Calu3 (cell line): ENCODE measurements at regions not wholly inside any gene's neighbourhood (a gene's known extent, or its start where the extent isn't known, plus 50 kb on each side); places are given as distances from the start of the nearest gene placed in this dataset.

Experiments used
- BruUV-seq: library from RNA; stranded (reverse); fragments of 400-500 nt; replicated peaks from 2 replicates; lab custom pipeline; 2021; lab: Mats Ljungman, UMichigan
- CTCF ChIA-PET: fragments of 300-600 bp; sonication (Branson Sonifier 250); formaldehyde crosslinking; loops from one replicate; lab custom pipeline; 2022; ENCODE audit warnings: antibody characterized with exemption; lab: Charles Lee
- DNase-seq: peaks from one replicate; pipeline ENCODE4 v3.0.0; 2022
- H3K27ac Mint-ChIP-seq: one replicate; pipeline ENCODE4 v1.8.0; 2022; ENCODE audit warnings: mixed read lengths; ENCODE audit not compliant: unreplicated experiment
- H3K27me3 Mint-ChIP-seq: one replicate; pipeline ENCODE4 v1.8.0; 2022; ENCODE audit warnings: mixed read lengths; ENCODE audit not compliant: unreplicated experiment
- H3K36me3 Mint-ChIP-seq: one replicate; pipeline ENCODE4 v1.8.0; 2022; ENCODE audit warnings: mild to moderate bottlenecking, moderate library complexity, mixed read lengths; ENCODE audit not compliant: insufficient read depth, unreplicated experiment
- H3K4me1 Mint-ChIP-seq: one replicate; pipeline ENCODE4 v1.8.0; 2022; ENCODE audit warnings: mild to moderate bottlenecking, low read depth, mixed read lengths; ENCODE audit not compliant: unreplicated experiment
- H3K4me3 Mint-ChIP-seq: one replicate; pipeline ENCODE4 v1.8.0; 2022; ENCODE audit warnings: mild to moderate bottlenecking, low read depth, moderate library complexity, mixed read lengths; ENCODE audit not compliant: unreplicated experiment
- H3K9me3 Mint-ChIP-seq: one replicate; pipeline ENCODE4 v1.8.0; 2022; ENCODE audit warnings: low read depth, mixed read lengths; ENCODE audit not compliant: unreplicated experiment
- CTCF ChIP-seq: fragments of 200-600 bp; IDR thresholded peaks from one replicate; pipeline ENCODE4 v1.8.0; 2022; ENCODE audit warnings: antibody characterized with exemption; ENCODE audit not compliant: unreplicated experiment
- intact Hi-C: fragments of 100-400 bp; cut with micrococcal nuclease; formaldehyde crosslinking; loops from one replicate; pipeline ENCODE4 v1.10.0; 2022; ENCODE audit not compliant: unreplicated experiment

- H3K4me3 Mint-ChIP-seq, result no peak overlapping the region
- no peak for TF ChIP-seq CTCF
- peaks cover 43% of the 10 kb centered on the region for H3K27me3 Mint-ChIP-seq
- no peaks in the 10 kb centered on the region for H3K9me3 Mint-ChIP-seq
- H3K36me3 Mint-ChIP-seq, result no peaks in the 10 kb centered on the region
- no TSS peak for BruUV-seq
- CTCF ChIA-PET, result no interaction called here
- no peaks in the 10 kb centered on the region for H3K4me1 Mint-ChIP-seq
- no peak overlapping the region for H3K27ac Mint-ChIP-seq
- intact Hi-C loops, result no loop called here
- DNase-seq, result no peak
Measured at GRCh38 chr2:128639693-128640092, 321.0 kb upstream of the HS6ST1 start.

GRCh38 chr2:128640166-128640844 is 321.6 kb upstream of the HS6ST1 start:
- no peaks in the 10 kb centered on the region for H3K9me3 Mint-ChIP-seq
- H3K4me1 Mint-ChIP-seq, result no peaks in the 10 kb centered on the region
- no peaks in the 10 kb centered on the region for H3K36me3 Mint-ChIP-seq
- intact Hi-C loops, result no loop called here
- no TSS peak for BruUV-seq
- CTCF ChIA-PET, result no interaction called here
- TF ChIP-seq CTCF, result no peak
- peaks cover 49% of the 10 kb centered on the region for H3K27me3 Mint-ChIP-seq
- no peak overlapping the region for H3K27ac Mint-ChIP-seq
- DNase-seq, result no peak
- no peak overlapping the region for H3K4me3 Mint-ChIP-seq

GRCh38 chr2:128640845-128641360 is 322.2 kb upstream of the HS6ST1 start:
- H3K27ac Mint-ChIP-seq, result no peak overlapping the region
- peaks cover 54% of the 10 kb centered on the region for H3K27me3 Mint-ChIP-seq
- no TSS peak for BruUV-seq
- H3K4me3 Mint-ChIP-seq, result no peak overlapping the region
- no peaks in the 10 kb centered on the region for H3K36me3 Mint-ChIP-seq
- intact Hi-C loops, result no loop called here
- H3K9me3 Mint-ChIP-seq, result no peaks in the 10 kb centered on the region
- TF ChIP-seq CTCF, result no peak
- CTCF ChIA-PET, result no interaction called here
- DNase-seq, result no peak
- H3K4me1 Mint-ChIP-seq, result no peaks in the 10 kb centered on the region

- H3K27ac Mint-ChIP-seq, result no peak overlapping the region
- BruUV-seq, result no TSS peak
- no peak for DNase-seq
- intact Hi-C loops, result no loop called here
- H3K4me3 Mint-ChIP-seq, result no peak overlapping the region
- CTCF ChIA-PET, result no interaction called here
- no peaks in the 10 kb centered on the region for H3K36me3 Mint-ChIP-seq
- H3K9me3 Mint-ChIP-seq, result no peaks in the 10 kb centered on the region
- H3K4me1 Mint-ChIP-seq, result no peaks in the 10 kb centered on the region
- no peak for TF ChIP-seq CTCF
- peaks cover 50% of the 10 kb centered on the region for H3K27me3 Mint-ChIP-seq
Measured at GRCh38 chr2:128641421-128642080, 322.9 kb upstream of the HS6ST1 start.
